GM18868 (cell line): ENCODE measurements at regions not wholly inside any gene's neighbourhood (a gene's known extent, or its start where the extent isn't known, plus 50 kb on each side); places are given as distances from the start of the nearest gene placed in this dataset.
"Not testable (repeated sequence)": the region's sequence is repeated elsewhere in the genome, so short reads cannot be mapped to it uniquely, and the experiment has no call there.

Experiments used
- ATAC-seq: cut with Tn5 transposase; IDR thresholded peaks from one replicate; pipeline ENCODE4 v1.9.1; 2021; ENCODE audit warnings: mild to moderate bottlenecking, moderate library complexity; ENCODE audit not compliant: unreplicated experiment

GRCh38 chr16:51237861-51238378 is 86.8 kb upstream of the SALL1 start:
- ATAC-seq = no peak

DNA sequence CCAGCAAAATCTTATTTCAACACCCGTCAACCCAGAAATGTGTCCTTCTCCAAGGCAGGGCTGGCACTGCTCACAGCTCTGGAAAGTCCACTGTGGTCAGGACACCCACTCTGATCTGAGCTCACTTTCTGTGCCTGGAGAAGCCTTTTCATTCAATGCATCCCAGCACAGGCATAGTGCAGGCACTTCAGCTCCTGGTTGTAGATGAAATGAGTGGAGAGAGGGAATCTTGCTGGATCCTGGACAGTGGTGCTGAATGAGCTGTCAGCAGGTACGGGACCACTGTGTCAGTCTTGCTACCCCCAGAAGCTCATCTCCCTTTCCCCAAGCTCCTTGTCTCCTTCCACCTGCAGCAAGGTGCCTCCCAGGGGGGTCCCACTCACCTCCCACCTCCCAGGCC is 86.1 kb upstream of the SALL1 start:
- ATAC-seq = no peak

DNA sequence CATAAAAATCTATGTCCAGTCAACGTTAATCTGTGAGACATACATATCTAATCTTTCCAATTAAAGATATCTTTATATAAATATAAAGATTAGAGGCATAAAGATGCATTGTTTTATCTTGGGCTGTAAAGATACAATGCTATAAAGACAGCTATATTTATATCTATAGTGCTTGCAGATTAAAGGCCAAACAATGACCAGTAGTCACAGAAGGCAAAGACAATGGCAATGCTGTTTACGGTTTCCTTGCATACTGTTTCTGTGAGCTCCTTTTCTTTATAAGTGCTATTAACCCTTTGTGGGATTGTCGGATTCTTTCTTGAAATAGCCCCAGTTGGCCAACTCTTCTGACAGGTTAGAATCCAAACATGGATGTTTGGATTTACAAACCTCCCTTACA is 85.5 kb upstream of the SALL1 start:
- no peak for ATAC-seq

DNA sequence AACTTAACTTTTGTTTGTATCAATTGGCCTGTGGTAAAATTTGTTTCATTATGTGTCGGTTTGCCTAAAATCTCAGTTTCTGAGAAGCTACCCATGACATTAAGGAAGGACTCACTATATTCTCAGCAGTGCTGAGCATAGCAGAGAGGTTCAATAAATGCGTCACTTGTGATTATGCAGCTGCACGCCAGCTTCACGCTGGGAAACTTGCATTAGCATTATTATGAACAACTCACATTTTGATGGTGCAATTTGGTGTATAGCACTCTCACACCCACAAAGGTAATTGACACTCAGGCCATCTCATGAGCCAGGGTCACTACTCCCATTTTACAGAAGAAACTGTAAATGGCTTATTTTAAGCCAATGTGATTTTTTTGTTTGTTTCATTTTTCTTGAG is 80.6 kb upstream of the SALL1 start:
- ATAC-seq = no peak

- ATAC-seq = not testable (repeated sequence)
These were observed 79.0 kb upstream of the SALL1 start for GRCh38 chr16:51230035-51230434.

DNA sequence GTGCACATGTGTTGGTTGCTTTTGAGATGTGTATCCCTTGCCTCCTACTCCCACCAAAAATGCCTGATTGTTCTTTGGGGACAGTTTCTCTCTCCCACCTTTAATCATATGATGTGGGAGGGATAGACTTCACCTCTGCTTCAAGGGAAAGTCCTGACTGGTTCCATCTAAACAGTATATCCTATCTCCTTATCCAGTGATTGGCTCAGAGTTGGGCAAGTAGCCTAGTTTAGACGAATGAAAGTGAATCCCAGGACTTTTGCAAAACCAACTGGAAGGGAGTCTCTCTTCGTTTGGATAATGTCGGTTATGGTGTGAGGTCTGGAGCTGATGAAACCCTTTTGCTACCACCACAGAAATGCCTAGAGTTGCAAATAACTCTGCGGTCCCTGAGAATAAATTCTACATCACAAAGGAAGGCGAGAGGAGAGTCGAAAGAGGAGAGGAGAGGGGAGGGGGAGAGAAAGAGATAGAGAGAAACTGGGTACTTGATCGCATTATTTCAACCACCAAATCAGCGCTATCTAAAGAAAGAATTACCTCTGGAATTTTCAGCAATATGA is 77.1 kb upstream of the SALL1 start:
- no peak for ATAC-seq

GRCh38 chr16:51225878-51226277 is 74.8 kb upstream of the SALL1 start:
- no peak for ATAC-seq

DNA sequence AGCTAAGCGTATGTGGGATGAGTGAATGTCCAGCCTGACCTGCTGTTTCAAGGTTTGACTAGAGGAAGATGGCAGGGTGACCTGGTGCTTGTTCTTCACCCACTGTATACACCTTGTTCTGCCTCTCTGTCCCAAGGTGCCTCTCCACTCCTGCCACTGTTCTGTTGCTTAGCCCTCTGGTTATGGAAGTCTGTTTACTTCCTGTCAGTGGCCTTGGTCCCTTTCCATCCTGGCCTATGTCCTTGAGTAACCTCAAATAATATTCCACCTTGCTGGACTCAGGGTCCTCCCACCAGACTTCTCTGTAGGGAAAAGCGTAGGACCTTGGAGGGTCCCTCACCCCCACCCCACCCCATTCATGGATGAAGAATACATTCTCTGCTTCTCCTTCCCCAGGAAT is 73.2 kb upstream of the SALL1 start:
- no peak for ATAC-seq

GRCh38 chr16:51222016-51222415 is 70.9 kb upstream of the SALL1 start:
- no peak for ATAC-seq

GRCh38 chr16:51211148-51211547 is 60.1 kb upstream of the SALL1 start:
- no peak for ATAC-seq

GRCh38 chr16:51210087-51210486 is 59.0 kb upstream of the SALL1 start:
- no peak for ATAC-seq

DNA sequence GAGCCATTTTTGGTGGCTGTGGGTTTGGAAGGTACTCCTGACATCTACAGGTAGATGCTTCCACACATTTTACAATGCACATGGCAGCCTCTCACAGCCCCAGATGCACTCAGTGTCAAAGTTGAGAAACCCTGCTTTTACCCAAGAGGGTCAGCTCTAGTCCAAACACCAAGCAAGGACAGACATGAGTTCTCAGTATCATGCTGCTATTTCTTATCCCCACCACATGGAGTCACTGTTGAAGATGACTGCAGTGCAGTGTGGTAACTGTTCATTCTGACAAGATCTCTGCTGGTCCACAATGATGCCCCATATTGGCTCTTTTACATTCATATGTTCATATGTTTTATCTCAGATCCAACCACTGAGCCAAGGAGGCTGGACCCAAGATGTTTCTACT is 50.5 kb upstream of the SALL1 start:
- ATAC-seq = no peak
